Astrocyte (in vitro differentiated cells and primary cell): ENCODE measurements at regions not wholly inside any gene's neighbourhood (a gene's known extent, or its start where the extent isn't known, plus 50 kb on each side); places are given as distances from the start of the nearest gene placed in this dataset.

Experiments
- DNase-seq: peaks from one replicate; pipeline ENCODE4 v3.0.0-alpha.2; 2010; ENCODE audit warnings: low read depth
- FAIRE-seq: peaks from 2 replicates; lab custom pipeline; 2011; peaks lifted over from hg19 to GRCh38; lab: Jason Lieb, UNC
- H2AFZ ChIP-seq: 2 replicates; pipeline ENCODE4 v1.6.0; 2012; ENCODE audit warnings: low read depth, low read length, inconsistent platforms
- H3K27ac ChIP-seq: 2 replicates; pipeline ENCODE4 v1.5.1; 2011; ENCODE audit warnings: low read depth, low read length, inconsistent platforms
- H3K27me3 ChIP-seq: 2 replicates; pipeline ENCODE4 v1.6.0; 2011; ENCODE audit warnings: low read length, inconsistent platforms; ENCODE audit not compliant: insufficient read depth
- H3K36me3 ChIP-seq: 2 replicates; pipeline ENCODE4 v1.5.1; 2011; ENCODE audit warnings: low read length, inconsistent platforms; ENCODE audit not compliant: insufficient read depth
- H3K4me1 ChIP-seq: 2 replicates; pipeline ENCODE4 v1.5.1; 2011; ENCODE audit warnings: low read length, inconsistent platforms; ENCODE audit not compliant: insufficient read depth
- H3K4me2 ChIP-seq: 2 replicates; pipeline ENCODE4 v1.6.0; 2012; ENCODE audit warnings: low read length, inconsistent platforms
- H3K4me3 ChIP-seq: 2 replicates; pipeline ENCODE4 v1.5.1; 2011; ENCODE audit warnings: low read depth, mild to moderate bottlenecking, low read length, inconsistent platforms; ENCODE audit not compliant: insufficient read depth
- H3K79me2 ChIP-seq: 2 replicates; pipeline ENCODE4 v1.6.0; 2012; ENCODE audit warnings: mild to moderate bottlenecking, low read length, inconsistent platforms; ENCODE audit not compliant: insufficient read depth
- H3K9ac ChIP-seq: 2 replicates; pipeline ENCODE4 v1.6.0; 2012; ENCODE audit warnings: mild to moderate bottlenecking, low read length, inconsistent platforms
- H3K9me3 ChIP-seq: 2 replicates; pipeline ENCODE4 v1.5.1; 2012; ENCODE audit warnings: low read depth, mild to moderate bottlenecking, low read length, inconsistent platforms; ENCODE audit not compliant: insufficient read depth
- H4K20me1 ChIP-seq: 2 replicates; pipeline ENCODE4 v1.6.0; 2012; ENCODE audit warnings: low read length, inconsistent platforms; ENCODE audit not compliant: insufficient read depth
- H3K27ac Mint-ChIP-seq: one replicate; pipeline ENCODE4 v1.8.0; 2021; ENCODE audit warnings: mild to moderate bottlenecking, mixed read lengths; ENCODE audit not compliant: unreplicated experiment
- H3K27me3 Mint-ChIP-seq: one replicate; pipeline ENCODE4 v1.8.0; 2021; ENCODE audit warnings: low read depth, mixed read lengths; ENCODE audit not compliant: unreplicated experiment
- H3K36me3 Mint-ChIP-seq: one replicate; pipeline ENCODE4 v1.8.0; 2021; ENCODE audit warnings: low read depth, mixed read lengths; ENCODE audit not compliant: unreplicated experiment
- H3K4me1 Mint-ChIP-seq: one replicate; pipeline ENCODE4 v1.8.0; 2021; ENCODE audit warnings: low read depth, mixed read lengths; ENCODE audit not compliant: unreplicated experiment
- H3K4me3 Mint-ChIP-seq: one replicate; pipeline ENCODE4 v1.8.0; 2021; ENCODE audit warnings: mild to moderate bottlenecking, moderate library complexity, mixed read lengths; ENCODE audit not compliant: unreplicated experiment
- H3K9me3 Mint-ChIP-seq: one replicate; pipeline ENCODE4 v1.8.0; 2021; ENCODE audit warnings: mild to moderate bottlenecking, mixed read lengths; ENCODE audit not compliant: unreplicated experiment
- CTCF ChIP-seq: IDR thresholded peaks from 2 replicates; pipeline ENCODE4 v1.5.1; 2011; ENCODE audit warnings: low read depth, mild to moderate bottlenecking, inconsistent platforms, low read length, moderate library complexity; ENCODE audit not compliant: insufficient read depth
- EZH2 ChIP-seq: IDR thresholded peaks from 2 replicates; pipeline ENCODE4 v1.6.1; 2012; ENCODE audit warnings: mild to moderate bottlenecking, low read length, inconsistent platforms; ENCODE audit not compliant: insufficient read depth

GRCh38 chr6:137772541-137773250 is 94.4 kb upstream of the TNFAIP3 start:
- no peak overlapping the region for H3K27ac ChIP-seq
- H4K20me1 ChIP-seq: no peaks in the 10 kb centered on the region
- Mint-ChIP-seq H3K27me3 (no peaks in the 10 kb centered on the region), H3K27ac (no peak overlapping the region), H3K4me1 (peaks cover 8% of the 10 kb centered on the region), H3K4me3 (no peak overlapping the region), H3K9me3 (peaks cover under 1% of the 10 kb centered on the region), H3K36me3 (no peaks in the 10 kb centered on the region)
- no peaks in the 10 kb centered on the region for H3K27me3 ChIP-seq
- no peaks in the 10 kb centered on the region for H3K79me2 ChIP-seq
- H2AFZ ChIP-seq: no peak overlapping the region
- no peak overlapping the region for H3K4me2 ChIP-seq
- no peak for DNase-seq
- no peak for FAIRE-seq
- H3K36me3 ChIP-seq: no peaks in the 10 kb centered on the region
- no peak overlapping the region for H3K9ac ChIP-seq
- TF ChIP-seq EZH2: no peak
- no peak for TF ChIP-seq CTCF
- no peaks in the 10 kb centered on the region for H3K9me3 ChIP-seq
- H3K4me1 ChIP-seq: peaks cover 5% of the 10 kb centered on the region
- no peak overlapping the region for H3K4me3 ChIP-seq

GRCh38 chr6:137775227-137775626 is 91.8 kb upstream of the TNFAIP3 start:
- no peaks in the 10 kb centered on the region for H3K9me3 Mint-ChIP-seq
- no peak for FAIRE-seq

More at GRCh38 chr6:137775227-137775626, 91.8 kb upstream of the TNFAIP3 start:
- Histone ChIP-seq H3K4me3 (no peak overlapping the region), H3K36me3 (no peaks in the 10 kb centered on the region), H3K4me2 (no peak overlapping the region), H4K20me1 (no peaks in the 10 kb centered on the region), H3K79me2 (no peaks in the 10 kb centered on the region), H3K9me3 (no peaks in the 10 kb centered on the region), H3K27ac (no peak overlapping the region), H2AFZ (no peak overlapping the region), H3K27me3 (no peaks in the 10 kb centered on the region), H3K4me1 (no peaks in the 10 kb centered on the region), H3K9ac (no peak overlapping the region)
- peaks cover 8% of the 10 kb centered on the region for H3K4me1 Mint-ChIP-seq
- no peaks in the 10 kb centered on the region for H3K27me3 Mint-ChIP-seq
- no peak for DNase-seq
- no peak for TF ChIP-seq EZH2
- no peak for TF ChIP-seq CTCF
- no peak overlapping the region for H3K4me3 Mint-ChIP-seq
- no peaks in the 10 kb centered on the region for H3K36me3 Mint-ChIP-seq
- H3K27ac Mint-ChIP-seq: no peak overlapping the region
